ENCODE measurements at regions not wholly inside any gene's neighbourhood (a gene's known extent, or its start where the extent isn't known, plus 50 kb on each side); places are given as distances from the start of the nearest gene placed in this dataset.

DNA sequence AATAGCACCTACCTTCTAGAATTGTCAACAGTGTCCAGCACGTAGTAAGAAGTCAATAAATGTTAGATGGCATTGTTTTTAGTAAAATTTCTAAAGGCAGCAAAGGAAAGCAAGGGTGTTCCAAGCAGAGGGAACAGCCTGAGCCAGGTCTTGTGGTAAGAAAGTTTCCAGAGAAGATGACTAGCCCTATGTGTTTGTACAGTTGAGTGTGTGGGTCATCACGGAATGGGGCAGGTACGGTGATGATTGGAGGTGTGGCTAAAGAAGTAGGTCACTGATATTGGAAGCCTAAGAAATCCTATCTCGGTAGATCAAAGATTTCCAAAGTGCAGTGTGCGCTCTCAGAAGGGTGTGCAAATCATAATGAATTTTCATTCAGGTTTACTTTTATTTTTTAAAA, 94.2 kb upstream of the BCL6 start:
- no peak for TF ChIP-seq ZNF274 (IDR thresholded peaks at IDR 0.05; ENCODE audit: low read depth, low read length)
- TF ChIP-seq YY1 (IDR thresholded peaks at IDR 0.05; ENCODE audit: insufficient read depth, insufficient read length): no peak
- TF ChIP-seq SUZ12 (IDR thresholded peaks at IDR 0.05; ENCODE audit: extremely low read depth, insufficient read depth, insufficient read length): no peak
